ENCODE measurements at regions not wholly inside any gene's neighbourhood (a gene's known extent, or its start where the extent isn't known, plus 50 kb on each side); places are given as distances from the start of the nearest gene placed in this dataset.

- intact Hi-C loops (cut with micrococcal nuclease; ENCODE audit: unreplicated experiment): no loop called here
- in situ Hi-C loops (cut with HindIII; ENCODE audit: extremely low pct_ligation_motif_present, low pct_unique_long_range_greater_than_20kb): no loop called here
Observed at GRCh38 chr11:109902764-109903433, 190.3 kb upstream of the ZC3H12C start.

GRCh38 chr11:109911488-109911887, 181.7 kb upstream of the ZC3H12C start:
- H3K79me2 ChIP-seq (ENCODE audit: insufficient read depth, low read length): no peaks in the 10 kb centered on the region
- H3K27ac ChIP-seq (ENCODE audit: extremely low read length, insufficient read depth, low read length): no peak overlapping the region
- intact Hi-C loops (cut with micrococcal nuclease; ENCODE audit: unreplicated experiment) (no loop called here), in situ Hi-C loops (cut with HindIII; ENCODE audit: extremely low pct_ligation_motif_present, low pct_unique_long_range_greater_than_20kb) (no loop called here)
- DNase-seq (ENCODE audit: low spot score) (no peak), ATAC-seq (no peak), FAIRE-seq (no peak)
- H4K20me1 ChIP-seq (ENCODE audit: insufficient read depth, low read length): no peaks in the 10 kb centered on the region
- H2AFZ ChIP-seq (ENCODE audit: low read length): no peak overlapping the region
- BruUV-seq (replicated peaks): no TSS peak
- H3K4me2 ChIP-seq (ENCODE audit: low read depth, low read length): no peak overlapping the region
- POLR2A ChIA-PET: no interaction called here
- H3K9ac ChIP-seq (ENCODE audit: insufficient read depth, low read depth, low read length): no peak overlapping the region
- CTCF ChIA-PET (ENCODE audit: low intra/inter-chr PET ratio, low total read pairs): no interaction called here
- H3K4me3 ChIP-seq (replicated peaks in 1 of 3; ENCODE audit: insufficient read depth in 1 of 3, low read depth in 2 of 3, low read length in 3 of 3): no peak overlapping the region
- no peaks in the 10 kb centered on the region for H3K27me3 ChIP-seq (ENCODE audit: control insufficient read depth in 1 of 2, insufficient read depth in 2 of 2, low read length in 2 of 2)
- no peaks in the 10 kb centered on the region for H3K4me1 ChIP-seq (ENCODE audit: insufficient read depth, low read length)
- no peaks in the 10 kb centered on the region for H3K36me3 ChIP-seq (replicated peaks in 1 of 2; ENCODE audit: control insufficient read depth in 1 of 2, insufficient read depth in 2 of 2, low read length in 2 of 2)
- WGBS (ENCODE audit: low lambda C conversion rate): 34% methylated on average over 2 of the region's 2 CpGs
- H3K9me3 ChIP-seq (ENCODE audit: low read length): no peaks in the 10 kb centered on the region
- no peak for TF ChIP-seq IKZF1 (IDR thresholded peaks at IDR 0.05)
- no peak for TF ChIP-seq CERS6 (CRISPR knock-in tag; IDR thresholded peaks at IDR 0.05)
- TF ChIP-seq NR2F6 (IDR thresholded peaks at IDR 0.05): no peak
- TF ChIP-seq NR2F6 (CRISPR knock-in tag; IDR thresholded peaks at IDR 0.05): no peak
- TF ChIP-seq GTF2F1 (IDR thresholded peaks at IDR 0.05; ENCODE audit: low read length): no peak
- no peak for TF ChIP-seq ZNF263 (CRISPR knock-in tag; IDR thresholded peaks at IDR 0.05)
- no peak for TF ChIP-seq MATR3 (CRISPR knock-in tag; IDR thresholded peaks at IDR 0.05)
- no peak for TF ChIP-seq E2F1 (CRISPR knock-in tag; IDR thresholded peaks at IDR 0.05)
- no peak for TF ChIP-seq RNF219 (CRISPR knock-in tag; IDR thresholded peaks at IDR 0.05)

More at GRCh38 chr11:109902764-109903433, 190.3 kb upstream of the ZC3H12C start:
- BruUV-seq (replicated peaks): no TSS peak
- ChIA-PET CTCF (ENCODE audit: low intra/inter-chr PET ratio, low total read pairs) (no interaction called here), POLR2A (no interaction called here)
- Histone ChIP-seq H3K9me3 (ENCODE audit: low read length) (peaks cover 17% of the 10 kb centered on the region), H3K27ac (ENCODE audit: extremely low read length, insufficient read depth, low read length) (no peak overlapping the region), H3K27me3 (ENCODE audit: control insufficient read depth in 1 of 2, insufficient read depth in 2 of 2, low read length in 2 of 2) (no peaks in the 10 kb centered on the region), H3K79me2 (ENCODE audit: insufficient read depth, low read length) (no peaks in the 10 kb centered on the region), H3K36me3 (replicated peaks in 1 of 2; ENCODE audit: control insufficient read depth in 1 of 2, insufficient read depth in 2 of 2, low read length in 2 of 2) (no peaks in the 10 kb centered on the region), H3K9ac (ENCODE audit: insufficient read depth, low read depth, low read length) (no peak overlapping the region), H3K4me1 (ENCODE audit: insufficient read depth, low read length) (no peaks in the 10 kb centered on the region), H3K4me2 (ENCODE audit: low read depth, low read length) (no peak overlapping the region), H2AFZ (ENCODE audit: low read length) (no peak overlapping the region), H3K4me3 (replicated peaks in 1 of 3; ENCODE audit: insufficient read depth in 1 of 3, low read depth in 2 of 3, low read length in 3 of 3) (no peak overlapping the region), H4K20me1 (ENCODE audit: insufficient read depth, low read length) (no peaks in the 10 kb centered on the region)
- DNase-seq (ENCODE audit: low spot score): no peak
- TF ChIP-seq HNF1B (CRISPR knock-in tag; IDR thresholded peaks at IDR 0.05) (no peak), ZNF263 (CRISPR knock-in tag; IDR thresholded peaks at IDR 0.05) (no peak), MTA3 (CRISPR knock-in tag; IDR thresholded peaks at IDR 0.05) (no peak), ZFY (CRISPR knock-in tag; IDR thresholded peaks at IDR 0.05) (no peak), STAT5B (CRISPR knock-in tag; IDR thresholded peaks at IDR 0.05) (no peak), KDM5A (IDR thresholded peaks at IDR 0.05; ENCODE audit: borderline replicate concordance, low read length) (no peak), TMF1 (CRISPR knock-in tag; IDR thresholded peaks at IDR 0.05; ENCODE audit: low read depth) (no peak)
- 11% methylated on average over 5 of the region's 5 CpGs for WGBS (ENCODE audit: low lambda C conversion rate)
- no peak for FAIRE-seq
- ATAC-seq: no peak

Measured in HepG2 (cell line).